H54 (cell line): ENCODE measurements at regions not wholly inside any gene's neighbourhood (a gene's known extent, or its start where the extent isn't known, plus 50 kb on each side); places are given as distances from the start of the nearest gene placed in this dataset.

Source experiments
- DNase-seq: peaks from one replicate; pipeline ENCODE4 v3.0.0; 2011; ENCODE audit warnings: low spot score, mixed read lengths; ENCODE audit not compliant: insufficient read length
- FAIRE-seq: peaks from 3 replicates; lab custom pipeline; 2011; peaks lifted over from hg19 to GRCh38; lab: Jason Lieb, UNC
- POLR2A ChIP-seq: IDR thresholded peaks from 2 replicates; pipeline ENCODE4 v1.6.1; 2011; ENCODE audit warnings: low read depth, mild to moderate bottlenecking, low read length

GRCh38 chr21:28675331-28676041 lies 317.2 kb downstream of the LTN1 start:
- FAIRE-seq (no peak), DNase-seq (no peak)
- no peak for TF ChIP-seq POLR2A

DNA sequence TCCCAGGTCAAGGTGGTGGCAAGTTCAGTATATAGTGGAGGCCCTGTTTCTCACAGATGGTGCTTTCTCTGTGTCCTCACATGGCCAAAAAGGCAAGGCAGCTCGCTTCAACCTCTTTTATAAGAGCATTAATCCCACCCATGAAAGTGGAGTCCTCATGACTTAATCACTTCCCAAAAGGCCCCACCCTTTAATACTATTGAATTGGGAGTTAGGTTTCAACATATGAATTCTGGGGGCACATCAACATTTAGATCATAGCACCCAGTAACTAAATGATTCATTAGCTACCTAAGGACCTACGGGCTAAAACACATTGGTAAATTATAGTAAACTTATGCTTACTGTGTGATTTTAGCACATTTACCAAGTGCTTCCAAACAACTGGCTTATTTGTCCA lies 317.9 kb downstream of the LTN1 start:
- DNase-seq (no peak), FAIRE-seq (no peak)
- no peak for TF ChIP-seq POLR2A

DNA sequence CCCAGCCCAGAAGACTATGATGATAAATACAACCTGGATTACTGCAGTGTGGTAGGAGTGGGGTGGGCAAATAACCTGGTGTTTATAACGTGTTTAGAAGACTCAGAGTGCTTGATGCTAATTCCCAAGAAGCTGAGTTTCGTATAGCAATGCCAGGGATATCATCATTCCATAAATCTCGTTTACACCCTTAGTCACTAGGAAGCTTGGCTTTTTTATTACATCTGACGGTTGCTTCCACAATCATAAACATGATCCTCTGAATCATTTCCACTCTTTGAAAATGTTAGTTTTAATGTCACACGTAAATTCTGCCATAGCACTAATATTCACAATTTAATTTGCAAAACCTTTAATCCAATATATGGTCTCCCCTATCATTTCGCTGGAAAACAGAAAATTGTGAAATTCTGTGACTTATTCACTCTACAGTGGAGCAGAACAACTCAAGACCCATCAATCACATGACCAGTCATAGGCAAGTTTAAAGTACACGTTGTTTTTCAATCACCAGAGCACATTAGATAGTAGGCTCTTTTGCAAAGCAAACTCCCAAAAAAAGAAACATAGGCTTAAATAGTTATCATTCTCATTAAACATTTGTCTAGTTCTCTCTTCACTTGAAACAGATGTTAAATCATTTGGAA lies 321.0 kb downstream of the LTN1 start:
- FAIRE-seq (no peak), DNase-seq (no peak)
- TF ChIP-seq POLR2A, result no peak

GRCh38 chr21:28669971-28670653 lies 322.6 kb downstream of the LTN1 start:
- TF ChIP-seq POLR2A, result no peak
- no peak for DNase-seq
- FAIRE-seq, result no peak

- no peak for TF ChIP-seq POLR2A
- no peak for DNase-seq
- no peak for FAIRE-seq
These were observed 323.4 kb downstream of the LTN1 start for GRCh38 chr21:28669321-28669720.

- FAIRE-seq (no peak), DNase-seq (no peak)
- TF ChIP-seq POLR2A, result no peak
These were observed 328.9 kb downstream of the LTN1 start for GRCh38 chr21:28663754-28664153.

DNA sequence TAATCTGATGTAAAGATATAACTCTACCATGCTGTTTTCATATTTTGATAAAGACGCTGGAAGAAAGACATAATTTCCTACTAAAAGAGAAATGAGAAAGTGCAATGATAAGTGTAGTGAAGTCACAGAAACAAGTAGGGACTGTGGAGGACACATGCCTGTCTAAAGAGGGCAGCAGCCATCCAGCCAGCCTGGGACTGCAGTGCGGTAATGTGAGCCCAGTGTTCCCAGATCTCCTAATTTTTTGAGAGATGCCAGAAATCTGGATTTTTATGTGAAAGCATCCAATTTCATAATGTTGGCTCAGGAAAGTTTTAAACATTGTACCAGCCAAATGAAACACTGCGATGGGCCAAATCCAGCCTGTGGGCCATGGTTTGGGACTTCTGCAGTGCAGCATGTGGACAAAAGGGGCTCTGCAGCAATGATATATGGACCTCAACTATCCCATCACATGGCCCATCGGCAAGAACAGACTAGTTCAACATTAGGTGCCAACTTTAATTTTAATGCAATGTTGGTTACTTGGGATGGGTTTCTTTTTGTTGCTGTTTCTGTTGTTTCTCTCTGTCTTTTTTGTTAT lies 329.5 kb downstream of the LTN1 start:
- no peak for FAIRE-seq
- no peak for TF ChIP-seq POLR2A
- DNase-seq, result no peak

- no peak for DNase-seq
- FAIRE-seq, result no peak
These were observed 335.1 kb downstream of the LTN1 start for GRCh38 chr21:28657566-28657965.

GRCh38 chr21:28655471-28655870 lies 337.2 kb downstream of the LTN1 start:
- FAIRE-seq, result no peak
- no peak for DNase-seq
- no peak for TF ChIP-seq POLR2A

More at GRCh38 chr21:28657566-28657965, 335.1 kb downstream of the LTN1 start:
- TF ChIP-seq POLR2A, result no peak

- DNase-seq (no peak), FAIRE-seq (no peak)
- TF ChIP-seq POLR2A, result no peak
These were observed 338.3 kb downstream of the LTN1 start for GRCh38 chr21:28654406-28654805.

- no peak for TF ChIP-seq POLR2A
- no peak for DNase-seq
- no peak for FAIRE-seq
These were observed 347.9 kb downstream of the LTN1 start for GRCh38 chr21:28644762-28645161.

DNA sequence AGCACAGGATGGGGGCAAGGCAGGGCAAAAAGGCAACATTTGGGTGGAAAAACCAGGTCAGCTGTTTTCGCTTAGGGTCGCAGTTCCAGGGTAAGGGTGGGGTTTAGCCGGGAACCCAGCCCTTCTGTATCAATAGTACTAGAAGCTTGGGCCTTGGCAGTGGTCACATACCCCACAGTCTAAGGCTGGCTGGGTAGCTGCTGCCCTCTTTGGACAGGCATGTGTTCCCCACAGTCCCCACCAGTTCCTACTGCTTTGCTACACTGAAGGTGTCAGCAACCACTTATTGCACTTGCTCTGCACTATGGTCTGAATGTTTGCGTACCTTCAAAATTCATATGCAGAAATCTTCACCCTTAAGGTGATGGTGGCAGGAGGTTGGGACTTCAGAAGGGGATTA lies 349.8 kb downstream of the LTN1 start:
- TF ChIP-seq POLR2A, result no peak

DNA sequence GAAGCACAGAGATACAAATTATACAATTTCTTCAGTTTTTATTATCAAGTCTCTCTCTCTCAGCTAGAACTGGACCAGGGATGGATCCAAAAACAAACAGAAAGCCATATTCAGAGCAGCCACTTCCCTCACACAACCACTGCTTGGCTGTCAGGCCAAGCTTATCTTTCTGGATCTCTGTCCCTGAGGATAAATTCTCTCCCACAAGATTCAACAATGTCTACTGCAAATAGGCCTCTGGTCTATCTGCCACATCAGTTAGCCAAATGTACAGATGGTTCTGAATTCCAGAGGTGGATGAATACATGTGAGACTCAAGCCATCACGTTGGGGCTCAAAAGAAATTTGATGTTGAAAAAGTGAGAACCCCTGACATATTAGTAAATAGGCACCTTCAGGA lies 350.9 kb downstream of the LTN1 start:
- no peak for TF ChIP-seq POLR2A
- no peak for DNase-seq
- no peak for FAIRE-seq

More for the DNA sequence above, 349.8 kb downstream of the LTN1 start:
- DNase-seq (no peak), FAIRE-seq (no peak)

DNA sequence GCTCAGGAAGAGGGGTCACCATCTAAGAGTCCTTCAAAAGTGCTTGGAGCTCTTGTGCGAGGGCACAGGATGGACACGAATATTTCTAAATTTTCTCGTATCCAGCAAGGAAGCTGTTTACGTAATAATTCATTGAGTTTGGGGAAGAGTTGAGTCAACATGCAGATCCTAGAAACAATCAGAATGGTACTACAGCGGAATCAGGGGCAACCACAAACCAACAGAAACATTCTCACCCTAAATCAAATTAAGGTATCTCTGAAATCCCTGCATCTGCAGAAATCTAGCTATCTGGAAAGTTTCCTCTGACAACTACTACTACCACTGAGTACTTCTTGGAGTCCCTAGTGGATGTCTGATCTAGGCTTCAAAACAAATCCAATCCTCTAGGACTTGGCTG lies 352.4 kb downstream of the LTN1 start:
- no peak for DNase-seq
- TF ChIP-seq POLR2A, result no peak
- no peak for FAIRE-seq

DNA sequence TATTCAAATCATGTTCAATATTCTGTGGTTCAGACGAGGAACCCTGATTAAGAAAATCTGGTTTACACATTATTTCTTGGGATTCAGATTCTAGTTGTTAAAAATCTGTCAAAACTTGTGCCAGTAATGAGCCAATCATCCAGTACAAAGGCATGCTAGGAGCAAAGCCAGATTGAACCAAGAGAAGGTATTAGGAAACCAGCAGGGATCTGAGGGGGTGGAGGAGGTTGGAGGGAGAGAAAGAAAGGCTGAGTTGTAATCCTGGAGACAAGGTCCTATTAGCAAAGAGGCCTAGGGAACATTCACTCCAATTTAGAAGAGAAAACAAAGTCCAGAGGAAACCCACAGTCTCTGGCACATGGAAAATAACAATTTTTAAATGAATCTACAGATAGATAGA lies 352.9 kb downstream of the LTN1 start:
- DNase-seq, result no peak
- no peak for TF ChIP-seq POLR2A
- no peak for FAIRE-seq
